ENCODE measurements at regions not wholly inside any gene's neighbourhood (a gene's known extent, or its start where the extent isn't known, plus 50 kb on each side); places are given as distances from the start of the nearest gene placed in this dataset.

DNA sequence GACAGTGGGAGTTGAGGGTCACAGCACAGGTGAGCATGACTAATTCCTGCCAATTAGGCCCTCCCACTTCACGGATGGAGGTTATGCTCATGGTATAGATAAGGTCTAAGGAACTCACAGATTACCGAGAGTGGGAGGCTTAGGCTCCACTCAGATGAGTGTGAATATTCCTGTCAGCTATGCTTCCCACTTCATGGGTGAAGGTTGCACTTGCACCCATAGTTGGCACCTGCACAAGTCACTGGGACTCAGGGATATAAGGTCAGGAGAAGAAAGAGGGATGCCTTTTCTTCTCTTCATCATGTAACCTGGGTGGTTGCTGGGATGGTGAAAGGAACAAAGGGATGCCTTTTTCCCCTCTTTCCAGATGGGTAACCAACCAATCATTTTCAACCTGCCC is 264.9 kb upstream of the TNC start:
- no peak for TF ChIP-seq CTCF (IDR thresholded peaks at IDR 0.05)
- TF ChIP-seq POLR2A (IDR thresholded peaks at IDR 0.05): no peak
